Neuron (in vitro differentiated cells): ENCODE measurements at regions not wholly inside any gene's neighbourhood (a gene's known extent, or its start where the extent isn't known, plus 50 kb on each side); places are given as distances from the start of the nearest gene placed in this dataset.

Experiments
- H2AFZ ChIP-seq: one replicate; pipeline ENCODE4 v1.6.1; 2013; ENCODE audit warnings: low read depth, mild to moderate bottlenecking, inconsistent platforms, low read length, moderate library complexity
- H3K27me3 ChIP-seq: one replicate; pipeline ENCODE4 v1.6.1; 2013; ENCODE audit warnings: low read length; ENCODE audit not compliant: insufficient read depth
- H3K36me3 ChIP-seq: one replicate; pipeline ENCODE4 v1.6.1; 2013; ENCODE audit warnings: low read length; ENCODE audit not compliant: insufficient read depth
- H3K4me1 ChIP-seq: one replicate; pipeline ENCODE4 v1.6.1; 2013; ENCODE audit warnings: low read length; ENCODE audit not compliant: insufficient read depth
- H3K4me3 ChIP-seq: 2 replicates; pipeline ENCODE4 v1.5.1; 2013; ENCODE audit warnings: mild to moderate bottlenecking, low read length, moderate library complexity
- H3K9me3 ChIP-seq: one replicate; pipeline ENCODE4 v1.6.1; 2013; ENCODE audit warnings: low read length

- peaks cover 7% of the 10 kb centered on the region for H3K4me1 ChIP-seq
- H3K9me3 ChIP-seq, result no peaks in the 10 kb centered on the region
- H2AFZ ChIP-seq, result no peak overlapping the region
- no peak overlapping the region for H3K4me3 ChIP-seq
- no peaks in the 10 kb centered on the region for H3K36me3 ChIP-seq
- no peaks in the 10 kb centered on the region for H3K27me3 ChIP-seq
Measured at GRCh38 chr18:56307354-56308170, 330.8 kb downstream of the TXNL1 start.

- no peaks in the 10 kb centered on the region for H3K9me3 ChIP-seq
- no peaks in the 10 kb centered on the region for H3K27me3 ChIP-seq
- peak overlapping the region; percentile 43 for H2AFZ ChIP-seq
- no peaks in the 10 kb centered on the region for H3K36me3 ChIP-seq
- H3K4me1 ChIP-seq, result peaks cover 5% of the 10 kb centered on the region
- H3K4me3 ChIP-seq, result no peak overlapping the region
Measured at GRCh38 chr18:56306797-56307196, 331.6 kb downstream of the TXNL1 start.

DNA sequence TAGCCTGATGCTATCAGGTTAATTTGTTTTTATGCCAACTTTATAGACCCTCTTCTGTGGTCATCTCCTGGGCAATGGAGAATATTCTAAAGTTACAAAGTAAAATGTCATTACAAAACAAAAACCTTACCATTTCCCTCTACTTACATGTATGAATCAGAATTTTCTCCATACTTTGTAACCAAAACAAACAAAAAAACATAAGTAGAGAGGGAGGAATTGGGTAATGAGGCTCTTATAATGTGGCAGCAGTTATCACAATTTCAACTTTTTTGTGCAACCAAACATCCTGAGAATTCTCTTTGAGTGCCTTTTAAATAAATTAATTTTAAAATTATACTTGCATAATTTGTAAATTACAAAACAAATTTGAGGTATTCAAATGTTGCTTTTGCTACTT is 332.8 kb downstream of the TXNL1 start:
- Histone ChIP-seq H3K9me3 (no peaks in the 10 kb centered on the region), H2AFZ (no peak overlapping the region), H3K4me3 (no peak overlapping the region), H3K36me3 (no peaks in the 10 kb centered on the region), H3K4me1 (peaks cover 5% of the 10 kb centered on the region), H3K27me3 (no peaks in the 10 kb centered on the region)

DNA sequence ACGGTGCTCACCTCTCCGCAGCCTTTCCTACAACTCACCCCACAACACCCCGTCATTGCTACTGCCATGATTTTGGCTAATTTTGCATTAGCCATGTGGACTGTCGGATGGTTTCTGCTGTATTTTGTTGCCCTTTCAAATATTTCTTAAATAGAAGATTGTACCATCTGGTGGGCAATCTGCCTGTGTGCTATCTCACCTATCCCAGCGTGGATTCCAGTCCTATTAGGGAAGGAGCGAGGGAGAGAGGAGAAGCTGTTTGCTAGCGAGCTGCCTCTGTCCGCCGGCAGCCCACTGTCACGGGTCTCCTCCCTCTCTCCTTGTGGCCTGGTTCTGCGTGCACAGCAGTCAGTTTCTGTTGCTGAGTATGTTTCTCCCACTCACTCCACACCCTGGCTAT is 336.2 kb downstream of the TXNL1 start:
- H2AFZ ChIP-seq, result no peak overlapping the region
- no peaks in the 10 kb centered on the region for H3K9me3 ChIP-seq
- H3K4me3 ChIP-seq, result no peak overlapping the region
- no peaks in the 10 kb centered on the region for H3K27me3 ChIP-seq
- H3K36me3 ChIP-seq, result no peaks in the 10 kb centered on the region
- no peaks in the 10 kb centered on the region for H3K4me1 ChIP-seq

DNA sequence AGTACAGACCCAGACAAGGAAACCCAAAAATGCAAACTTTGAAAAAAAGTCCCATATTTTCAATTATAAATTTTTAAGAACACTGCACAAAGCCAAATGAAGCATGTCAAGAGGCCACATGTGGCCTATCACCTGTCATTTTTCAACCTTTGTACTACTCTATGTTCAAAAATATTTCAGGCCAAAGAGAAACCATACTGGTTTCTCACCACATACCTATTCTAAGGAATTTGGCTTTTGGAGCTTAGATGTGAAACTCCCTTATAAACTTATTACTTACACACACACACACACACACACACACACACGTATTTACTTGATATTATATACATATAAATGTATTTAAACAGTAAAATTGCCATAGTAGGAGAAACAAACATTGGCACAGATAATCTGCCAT is 338.7 kb downstream of the TXNL1 start:
- Histone ChIP-seq H2AFZ (no peak overlapping the region), H3K4me3 (no peak overlapping the region), H3K27me3 (no peaks in the 10 kb centered on the region), H3K36me3 (no peaks in the 10 kb centered on the region), H3K9me3 (no peaks in the 10 kb centered on the region), H3K4me1 (no peaks in the 10 kb centered on the region)

GRCh38 chr18:56298935-56299334 is 339.5 kb downstream of the TXNL1 start:
- Histone ChIP-seq H3K4me1 (no peaks in the 10 kb centered on the region), H2AFZ (no peak overlapping the region), H3K27me3 (no peaks in the 10 kb centered on the region), H3K9me3 (no peaks in the 10 kb centered on the region), H3K4me3 (no peak overlapping the region), H3K36me3 (no peaks in the 10 kb centered on the region)

DNA sequence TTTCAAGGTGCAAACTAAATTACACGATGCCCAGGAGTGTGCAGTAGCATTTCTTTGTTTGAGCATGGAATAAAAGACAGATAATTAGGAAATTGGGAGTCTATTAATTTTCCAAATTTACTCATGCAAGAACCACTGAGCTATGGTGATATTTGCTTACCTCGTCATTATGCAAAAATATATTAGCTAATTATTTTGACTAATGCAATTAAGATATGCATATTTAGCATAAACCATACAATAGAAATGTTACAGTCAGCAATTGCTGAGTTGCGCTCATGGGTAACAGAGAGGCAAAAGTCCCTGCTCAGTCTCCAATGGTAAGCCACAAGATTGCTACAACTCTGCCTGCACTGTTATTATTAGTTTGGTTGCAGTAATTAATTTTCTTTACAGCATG is 342.0 kb downstream of the TXNL1 start:
- H2AFZ ChIP-seq, result no peak overlapping the region
- H3K36me3 ChIP-seq, result no peaks in the 10 kb centered on the region
- H3K4me1 ChIP-seq, result no peaks in the 10 kb centered on the region
- H3K4me3 ChIP-seq, result no peak overlapping the region
- H3K9me3 ChIP-seq, result no peaks in the 10 kb centered on the region
- H3K27me3 ChIP-seq, result no peaks in the 10 kb centered on the region

- Histone ChIP-seq H3K4me3 (no peak overlapping the region), H2AFZ (no peak overlapping the region), H3K27me3 (no peaks in the 10 kb centered on the region), H3K36me3 (no peaks in the 10 kb centered on the region), H3K4me1 (no peaks in the 10 kb centered on the region), H3K9me3 (no peaks in the 10 kb centered on the region)
Measured at GRCh38 chr18:56294484-56295183, 343.8 kb downstream of the TXNL1 start.

DNA sequence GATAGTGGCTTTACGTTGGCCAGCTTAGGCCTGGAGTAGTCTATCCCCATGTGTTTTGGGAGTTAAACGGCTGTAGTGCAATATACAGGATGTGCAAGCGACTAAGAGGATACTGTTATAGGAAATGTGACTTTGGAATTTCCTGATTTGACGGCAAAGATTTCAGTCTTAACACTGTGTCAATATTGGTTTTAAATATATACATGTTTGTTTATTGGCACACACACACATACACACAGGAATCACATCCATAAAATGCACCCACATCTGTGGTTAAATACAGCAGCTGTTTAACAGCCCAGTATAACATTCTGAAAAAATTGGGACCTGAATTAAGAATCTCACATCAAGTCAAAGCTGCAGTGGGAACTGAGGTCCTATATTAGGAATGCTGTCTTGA is 347.1 kb downstream of the TXNL1 start:
- no peak overlapping the region for H2AFZ ChIP-seq
- H3K4me1 ChIP-seq, result no peaks in the 10 kb centered on the region
- H3K9me3 ChIP-seq, result no peaks in the 10 kb centered on the region
- H3K27me3 ChIP-seq, result no peaks in the 10 kb centered on the region
- H3K36me3 ChIP-seq, result no peaks in the 10 kb centered on the region
- H3K4me3 ChIP-seq, result no peak overlapping the region

GRCh38 chr18:56289381-56289780 is 349.0 kb downstream of the TXNL1 start:
- H3K9me3 ChIP-seq, result no peaks in the 10 kb centered on the region
- H3K4me3 ChIP-seq, result no peak overlapping the region
- H3K27me3 ChIP-seq, result no peaks in the 10 kb centered on the region
- no peak overlapping the region for H2AFZ ChIP-seq
- no peaks in the 10 kb centered on the region for H3K36me3 ChIP-seq
- H3K4me1 ChIP-seq, result no peaks in the 10 kb centered on the region

DNA sequence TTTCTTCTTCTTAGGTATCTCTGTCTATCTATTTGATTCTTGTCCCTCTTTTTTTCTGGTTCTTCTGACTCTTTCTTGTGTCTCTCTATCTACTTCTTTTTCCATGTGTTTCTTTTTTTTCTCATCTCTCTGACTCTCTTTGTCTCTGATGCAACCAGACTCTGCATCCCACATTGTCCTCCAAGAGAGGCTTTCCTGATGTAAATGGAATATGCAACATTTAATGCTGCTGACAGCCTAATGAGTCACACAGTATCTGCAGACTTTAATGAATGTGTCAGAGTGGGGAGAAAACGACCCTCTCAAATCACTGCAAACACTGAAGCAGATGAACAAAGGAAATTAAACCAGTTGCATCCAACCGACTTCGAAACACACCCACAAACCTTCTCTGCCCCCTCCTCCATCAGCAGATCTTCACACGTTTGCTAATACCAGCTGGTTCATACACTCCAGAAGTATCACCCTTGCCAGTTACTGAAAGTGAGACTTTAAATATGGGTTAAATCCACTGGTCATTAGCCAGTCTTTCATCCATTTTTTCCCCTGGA is 351.5 kb downstream of the TXNL1 start:
- peak overlapping the region; percentile 8 for H2AFZ ChIP-seq
- H3K9me3 ChIP-seq, result no peaks in the 10 kb centered on the region
- no peaks in the 10 kb centered on the region for H3K36me3 ChIP-seq
- H3K27me3 ChIP-seq, result no peaks in the 10 kb centered on the region
- H3K4me3 ChIP-seq, result no peak overlapping the region
- H3K4me1 ChIP-seq, result no peaks in the 10 kb centered on the region

GRCh38 chr18:56285387-56286065 is 352.9 kb downstream of the TXNL1 start:
- Histone ChIP-seq H3K9me3 (no peaks in the 10 kb centered on the region), H2AFZ (no peak overlapping the region), H3K36me3 (no peaks in the 10 kb centered on the region), H3K4me3 (no peak overlapping the region), H3K27me3 (no peaks in the 10 kb centered on the region), H3K4me1 (no peaks in the 10 kb centered on the region)

DNA sequence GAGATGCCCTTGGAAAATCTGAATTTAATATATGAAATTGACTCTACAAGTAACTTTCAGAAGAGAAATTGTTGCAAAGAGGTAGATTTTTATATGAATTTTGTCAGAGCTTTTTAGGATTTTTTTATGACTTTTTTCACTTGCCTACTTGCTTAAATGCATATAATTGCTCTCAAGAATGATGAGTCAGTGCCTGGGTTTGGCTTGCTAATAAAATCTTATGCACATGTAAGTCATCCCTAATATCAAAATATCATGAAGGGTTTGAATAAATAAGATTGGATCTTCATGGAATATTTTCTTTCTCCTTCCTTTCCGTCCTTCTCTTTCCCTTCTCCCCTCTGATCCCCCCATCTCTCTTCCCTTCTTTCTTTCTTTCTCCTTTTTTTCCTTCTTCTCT is 354.1 kb downstream of the TXNL1 start:
- Histone ChIP-seq H3K9me3 (no peaks in the 10 kb centered on the region), H2AFZ (no peak overlapping the region), H3K36me3 (no peaks in the 10 kb centered on the region), H3K27me3 (no peaks in the 10 kb centered on the region), H3K4me1 (no peaks in the 10 kb centered on the region), H3K4me3 (no peak overlapping the region)
